ENCODE measurements at regions not wholly inside any gene's neighbourhood (a gene's known extent, or its start where the extent isn't known, plus 50 kb on each side); places are given as distances from the start of the nearest gene placed in this dataset.

- intact Hi-C loops (cut with DNase I): no loop called here
- DNase-seq (no peak), ATAC-seq (no peak)
- Histone ChIP-seq H3K9me3 (no peaks in the 10 kb centered on the region), H3K4me1 (no peaks in the 10 kb centered on the region), H3K27ac (no peak overlapping the region), H3K27me3 (peaks cover 6 to 45% of the 10 kb centered on the region in 2 donors), H3K36me3 (no peaks in the 10 kb centered on the region), H3K4me3 (no peak overlapping the region)
- no peak for TF ChIP-seq CTCF (IDR thresholded peaks at IDR 0.05)
These were observed 1001.1 kb upstream of the NR2F2 start for GRCh38 chr15:95329362-95329761.

- Histone ChIP-seq H3K9me3 (no peaks in the 10 kb centered on the region), H3K36me3 (no peaks in the 10 kb centered on the region), H3K4me1 (no peaks in the 10 kb centered on the region), H3K27me3 (no peaks in the 10 kb centered on the region), H3K27ac (no peak overlapping the region), H3K4me3 (no peak overlapping the region)
- no peak for TF ChIP-seq CTCF (IDR thresholded peaks at IDR 0.05)
- DNase-seq (no peak), ATAC-seq (peak; percentile 31)
- intact Hi-C loops (cut with DNase I): no loop called here
These were observed 988.8 kb upstream of the NR2F2 start for GRCh38 chr15:95341686-95342085.

GRCh38 chr15:95345867-95346266, 984.6 kb upstream of the NR2F2 start:
- no peaks in the 10 kb centered on the region for H3K9me3 ChIP-seq
- H3K27ac ChIP-seq: no peak overlapping the region
- no peaks in the 10 kb centered on the region for H3K27me3 ChIP-seq
- intact Hi-C loops (cut with DNase I): no loop called here
- TF ChIP-seq CTCF (IDR thresholded peaks at IDR 0.05): no peak
- H3K4me1 ChIP-seq: no peaks in the 10 kb centered on the region
- H3K36me3 ChIP-seq: no peaks in the 10 kb centered on the region
- no peak overlapping the region for H3K4me3 ChIP-seq
- ATAC-seq: no peak
- no peak for DNase-seq

GRCh38 chr15:95346721-95347475, 983.6 kb upstream of the NR2F2 start:
- H3K4me1 ChIP-seq: no peaks in the 10 kb centered on the region
- ATAC-seq: no peak
- no peaks in the 10 kb centered on the region for H3K36me3 ChIP-seq
- no peak overlapping the region for H3K4me3 ChIP-seq
- intact Hi-C loops (cut with DNase I): no loop called here
- H3K9me3 ChIP-seq: no peaks in the 10 kb centered on the region
- TF ChIP-seq CTCF (IDR thresholded peaks at IDR 0.05): no peak
- no peaks in the 10 kb centered on the region for H3K27me3 ChIP-seq
- H3K27ac ChIP-seq: no peak overlapping the region
- DNase-seq: no peak

GRCh38 chr15:95347837-95348236, 982.7 kb upstream of the NR2F2 start:
- Histone ChIP-seq H3K4me3 (no peak overlapping the region), H3K4me1 (no peaks in the 10 kb centered on the region), H3K9me3 (no peaks in the 10 kb centered on the region), H3K27me3 (no peaks in the 10 kb centered on the region), H3K27ac (no peak overlapping the region), H3K36me3 (no peaks in the 10 kb centered on the region)
- DNase-seq: no peak
- intact Hi-C loops (cut with DNase I): no loop called here
- TF ChIP-seq CTCF (IDR thresholded peaks at IDR 0.05): no peak
- no peak for ATAC-seq
